ENCODE measurements at regions not wholly inside any gene's neighbourhood (a gene's known extent, or its start where the extent isn't known, plus 50 kb on each side); places are given as distances from the start of the nearest gene placed in this dataset.

DNA sequence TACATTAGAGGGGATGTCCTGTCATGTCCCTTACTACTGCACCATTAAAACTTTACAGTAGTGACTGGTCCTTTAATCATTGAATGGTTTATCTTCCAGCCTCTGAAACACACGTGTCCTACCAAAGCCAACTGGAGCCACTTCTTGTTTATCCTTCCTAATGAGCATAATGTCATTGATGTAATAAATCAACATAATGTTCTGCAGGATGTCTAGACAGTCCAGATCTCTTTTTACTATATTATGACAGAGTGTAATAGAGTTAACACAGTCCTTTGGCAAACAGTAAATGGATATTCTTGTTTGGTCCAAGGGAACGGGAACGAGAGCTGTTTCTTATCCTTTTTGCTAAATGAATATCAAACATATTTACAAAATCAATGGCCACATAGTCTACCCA lies 88.1 kb upstream of the PTPRD start:
- DNase-seq (ENCODE audit: low read depth), result no peak
- no peak overlapping the region for H3K4me3 ChIP-seq (ENCODE audit: low read length)

GRCh38 chr9:10701906-10702305 lies 89.1 kb upstream of the PTPRD start:
- H3K4me3 ChIP-seq (ENCODE audit: low read length), result no peak overlapping the region
- TF ChIP-seq, protein P1, sequence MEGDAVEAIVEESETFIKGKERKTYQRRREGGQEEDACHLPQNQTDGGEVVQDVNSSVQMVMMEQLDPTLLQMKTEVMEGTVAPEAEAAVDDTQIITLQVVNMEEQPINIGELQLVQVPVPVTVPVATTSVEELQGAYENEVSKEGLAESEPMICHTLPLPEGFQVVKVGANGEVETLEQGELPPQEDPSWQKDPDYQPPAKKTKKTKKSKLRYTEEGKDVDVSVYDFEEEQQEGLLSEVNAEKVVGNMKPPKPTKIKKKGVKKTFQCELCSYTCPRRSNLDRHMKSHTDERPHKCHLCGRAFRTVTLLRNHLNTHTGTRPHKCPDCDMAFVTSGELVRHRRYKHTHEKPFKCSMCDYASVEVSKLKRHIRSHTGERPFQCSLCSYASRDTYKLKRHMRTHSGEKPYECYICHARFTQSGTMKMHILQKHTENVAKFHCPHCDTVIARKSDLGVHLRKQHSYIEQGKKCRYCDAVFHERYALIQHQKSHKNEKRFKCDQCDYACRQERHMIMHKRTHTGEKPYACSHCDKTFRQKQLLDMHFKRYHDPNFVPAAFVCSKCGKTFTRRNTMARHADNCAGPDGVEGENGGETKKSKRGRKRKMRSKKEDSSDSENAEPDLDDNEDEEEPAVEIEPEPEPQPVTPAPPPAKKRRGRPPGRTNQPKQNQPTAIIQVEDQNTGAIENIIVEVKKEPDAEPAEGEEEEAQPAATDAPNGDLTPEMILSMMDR (conservative IDR thresholded peaks at IDR 0.05; ENCODE audit: low read length), result no peak
- DNase-seq (ENCODE audit: low read depth), result no peak

More for the DNA sequence above, 88.1 kb upstream of the PTPRD start:
- TF ChIP-seq, protein P1 (conservative IDR thresholded peaks at IDR 0.05; ENCODE audit: low read length), result no peak

DNA sequence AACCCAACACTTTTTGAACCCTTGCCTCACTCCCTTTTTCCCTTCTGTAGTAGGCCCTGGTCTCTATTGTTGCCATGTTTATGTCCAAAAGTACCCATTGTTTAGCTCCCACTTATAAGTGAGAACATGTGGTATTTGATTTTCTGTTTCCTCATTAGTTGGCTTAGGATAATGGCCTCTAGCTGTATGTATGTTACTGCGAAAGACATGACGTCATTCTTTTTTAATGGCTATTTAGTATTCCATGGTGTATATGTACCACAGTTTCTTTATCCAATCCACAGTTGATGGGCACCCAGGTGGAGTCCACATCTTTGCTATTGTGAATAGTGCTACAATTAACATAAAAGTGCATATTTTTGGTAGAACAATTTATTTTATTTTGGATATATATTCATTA lies 90.3 kb upstream of the PTPRD start:
- TF ChIP-seq, protein P1 (conservative IDR thresholded peaks at IDR 0.05; ENCODE audit: low read length), result no peak
- H3K4me3 ChIP-seq (ENCODE audit: low read length), result no peak overlapping the region
- no peak for DNase-seq (ENCODE audit: low read depth)

GRCh38 chr9:10704720-10705119 lies 91.9 kb upstream of the PTPRD start:
- H3K4me3 ChIP-seq (ENCODE audit: low read length), result no peak overlapping the region
- TF ChIP-seq, protein P1 (conservative IDR thresholded peaks at IDR 0.05; ENCODE audit: low read length), result no peak
- DNase-seq (ENCODE audit: low read depth), result no peak

- no peak for DNase-seq (ENCODE audit: low read depth)
- TF ChIP-seq, protein P1 (conservative IDR thresholded peaks at IDR 0.05; ENCODE audit: low read length), result no peak
- no peak overlapping the region for H3K4me3 ChIP-seq (ENCODE audit: low read length)
Observed at GRCh38 chr9:10705383-10705782, 92.6 kb upstream of the PTPRD start.

GRCh38 chr9:10706788-10707187 lies 94.0 kb upstream of the PTPRD start:
- DNase-seq (ENCODE audit: low read depth), result no peak
- H3K4me3 ChIP-seq (ENCODE audit: low read length), result no peak overlapping the region
- TF ChIP-seq, protein P1 (conservative IDR thresholded peaks at IDR 0.05; ENCODE audit: low read length), result no peak

DNA sequence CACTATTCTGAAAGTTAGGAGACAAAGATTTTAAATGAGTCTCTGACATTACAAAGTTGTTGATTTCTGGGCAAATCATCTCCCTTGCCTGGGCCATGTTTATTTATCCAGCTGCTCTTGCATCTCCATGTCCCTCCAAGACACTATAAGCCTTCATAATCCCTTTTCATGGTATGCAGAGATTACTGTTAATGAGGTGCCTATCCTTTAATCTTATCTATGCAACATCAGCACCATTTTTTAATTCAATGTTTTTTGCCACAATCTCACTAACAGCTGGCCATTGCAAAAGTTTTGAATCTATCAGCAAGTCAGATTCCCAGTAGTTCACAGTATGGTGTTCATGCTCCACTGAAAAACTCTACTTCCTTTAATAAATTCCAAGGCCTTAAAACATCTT lies 108.5 kb upstream of the PTPRD start:
- no peak for DNase-seq (ENCODE audit: low read depth)
- TF ChIP-seq, protein P1 (conservative IDR thresholded peaks at IDR 0.05; ENCODE audit: low read length), result no peak
- H3K4me3 ChIP-seq (ENCODE audit: low read length), result no peak overlapping the region
